ENCODE measurements at regions not wholly inside any gene's neighbourhood (a gene's known extent, or its start where the extent isn't known, plus 50 kb on each side); places are given as distances from the start of the nearest gene placed in this dataset.
A peak's percentile ranks its signal among the peaks of the same experiment; 100 is the strongest.
"Not testable (repeated sequence)": the region's sequence is repeated elsewhere in the genome, so short reads cannot be mapped to it uniquely, and the experiment has no call there.

DNA sequence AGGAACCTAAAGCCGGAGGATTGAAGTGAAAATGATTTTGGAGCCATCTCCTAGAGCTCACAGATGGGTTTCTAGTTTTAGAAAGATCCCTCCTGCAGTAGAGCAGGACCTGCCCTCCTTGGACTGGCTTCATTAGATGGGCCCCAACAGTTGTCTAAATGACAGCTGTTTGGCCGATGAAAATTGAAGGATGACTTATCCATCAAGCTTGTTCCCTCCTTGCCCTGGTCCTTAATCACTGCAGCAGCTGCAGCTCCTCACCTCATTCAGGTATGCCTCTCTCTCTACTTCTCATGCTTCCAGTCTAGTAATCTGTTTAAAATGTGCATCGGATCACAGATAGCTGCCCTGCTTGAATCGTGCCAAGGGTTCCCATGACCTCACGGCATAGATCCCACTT is 677.6 kb downstream of the BCL11A start:
- DNase-seq = no peak
- ATAC-seq = no peak

- no peak for ATAC-seq
- no peak for DNase-seq
Measured at GRCh38 chr2:59874971-59875755, 678.3 kb downstream of the BCL11A start.

DNA sequence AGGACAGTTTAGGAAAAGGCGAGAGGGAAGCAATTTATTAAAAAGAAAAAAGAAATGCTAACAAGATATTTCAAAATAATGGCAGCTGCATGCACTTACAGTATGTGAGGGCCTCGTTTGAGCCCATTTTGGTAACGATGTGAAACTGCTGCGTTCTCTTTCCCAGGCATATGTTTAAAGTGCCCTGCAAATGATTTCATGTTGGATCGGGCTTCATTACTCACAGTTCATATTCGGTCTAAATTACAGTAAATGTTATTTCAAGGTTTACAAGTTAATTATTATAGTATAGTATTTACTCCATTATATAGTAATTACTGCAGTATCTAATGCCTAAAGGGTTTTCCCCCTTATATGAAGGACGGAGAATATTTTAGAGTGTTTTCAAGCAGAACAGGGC is 679.1 kb downstream of the BCL11A start:
- ATAC-seq = no peak
- no peak for DNase-seq

GRCh38 chr2:59871830-59872229 is 681.6 kb downstream of the BCL11A start:
- no peak for DNase-seq
- ATAC-seq = no peak

DNA sequence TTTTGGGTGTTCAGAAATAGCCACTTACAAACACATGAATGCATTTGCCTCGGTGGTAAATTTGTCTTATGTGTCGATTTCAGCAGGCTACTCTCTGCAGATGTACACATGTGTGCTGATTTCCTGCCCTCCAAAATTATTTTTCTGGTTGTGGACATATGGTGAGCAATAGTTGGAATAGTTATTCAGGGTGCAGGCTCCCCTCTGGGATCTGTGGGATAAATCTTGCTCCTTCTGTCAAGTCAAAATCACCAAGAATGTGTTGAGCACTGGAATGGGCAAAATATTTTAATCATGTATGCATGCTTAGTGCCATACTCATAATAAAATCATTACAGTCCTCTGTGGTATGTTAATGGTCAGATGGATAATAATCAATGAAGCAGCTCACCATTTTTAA is 684.5 kb downstream of the BCL11A start:
- no peak for DNase-seq
- no peak for ATAC-seq

DNA sequence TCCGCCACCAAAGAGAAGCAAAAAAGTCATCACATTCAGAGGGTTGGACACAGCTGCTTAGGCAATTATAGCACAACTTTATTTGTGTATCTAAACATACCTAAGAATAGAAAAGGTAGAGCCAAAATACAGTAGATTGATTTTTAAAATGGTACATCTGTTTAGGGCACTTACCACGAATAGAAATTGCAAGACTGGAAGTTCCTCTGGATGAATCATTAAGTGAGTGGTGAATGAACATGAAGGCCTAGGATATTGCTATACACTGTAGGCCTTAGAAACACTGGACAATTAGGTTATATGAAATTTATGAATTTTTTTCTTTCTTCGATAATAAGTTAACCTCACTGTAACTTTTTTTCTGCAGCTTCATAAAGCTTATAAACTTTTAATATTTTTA is 687.0 kb downstream of the BCL11A start:
- no peak for ATAC-seq
- DNase-seq = no peak

- DNase-seq (no peak), ATAC-seq (no peak)
Measured at GRCh38 chr2:59858540-59858939, 694.9 kb downstream of the BCL11A start.

DNA sequence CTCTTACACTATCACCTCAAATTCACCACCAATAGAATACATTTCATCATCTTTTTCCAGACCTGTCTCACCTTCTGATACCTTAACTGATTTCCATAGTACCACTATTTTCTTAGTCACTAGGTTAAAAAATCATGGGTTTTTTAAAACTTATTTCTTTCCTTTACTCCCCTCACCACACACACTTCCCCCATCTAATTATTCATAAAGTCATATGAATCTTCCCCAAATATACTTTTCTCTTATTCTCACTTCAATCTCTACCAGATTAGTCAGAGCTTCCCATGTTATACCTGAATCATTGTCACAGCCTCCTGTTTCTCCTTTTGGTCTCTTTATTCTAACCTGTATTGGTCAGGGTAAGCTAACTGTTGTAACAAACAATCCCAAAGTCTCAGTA is 696.3 kb downstream of the BCL11A start:
- DNase-seq (no peak), ATAC-seq (peak; percentile 46)

DNA sequence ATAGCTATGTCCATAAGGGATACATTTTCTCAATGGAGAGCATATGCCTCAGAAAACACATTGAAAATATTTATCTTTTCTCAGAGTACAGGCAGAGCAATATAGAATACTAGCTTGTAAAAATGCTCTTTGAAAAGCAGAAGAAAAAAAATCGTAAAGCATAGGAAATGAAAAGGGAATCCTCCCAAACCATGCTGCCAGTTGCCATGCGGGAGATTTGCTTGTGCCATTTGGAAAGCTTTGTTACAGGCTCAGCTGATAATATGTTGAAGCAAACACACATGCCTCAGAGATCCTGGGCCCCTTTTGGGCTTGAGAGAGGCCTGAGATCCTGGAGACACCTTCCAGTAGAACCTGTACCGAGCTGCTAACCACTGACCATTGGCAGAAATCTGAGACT is 697.1 kb downstream of the BCL11A start:
- ATAC-seq = no peak
- DNase-seq = no peak

DNA sequence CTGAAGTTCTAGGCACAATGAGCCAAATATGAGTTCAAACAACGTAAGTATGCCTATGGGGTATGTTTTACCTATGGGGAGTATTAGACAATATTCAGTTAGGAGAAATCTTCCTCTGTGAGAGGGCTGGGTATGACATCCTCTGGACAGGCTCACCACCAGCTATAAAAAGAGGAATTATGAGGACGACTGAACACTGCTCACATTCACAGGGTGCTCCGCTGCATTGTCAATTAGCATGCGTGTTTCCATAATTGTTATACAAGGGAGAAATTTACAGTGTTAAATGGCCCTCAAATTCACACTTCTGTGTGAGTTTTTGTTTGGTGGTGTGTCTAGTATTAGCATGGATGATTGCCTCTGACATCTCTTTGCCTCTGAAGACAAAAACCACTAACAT is 700.4 kb downstream of the BCL11A start:
- DNase-seq (no peak), ATAC-seq (no peak)

- no peak for DNase-seq
- ATAC-seq = no peak
Measured at GRCh38 chr2:59851836-59852475, 701.5 kb downstream of the BCL11A start.

GRCh38 chr2:59850554-59850953 is 702.9 kb downstream of the BCL11A start:
- DNase-seq = no peak
- no peak for ATAC-seq

DNA sequence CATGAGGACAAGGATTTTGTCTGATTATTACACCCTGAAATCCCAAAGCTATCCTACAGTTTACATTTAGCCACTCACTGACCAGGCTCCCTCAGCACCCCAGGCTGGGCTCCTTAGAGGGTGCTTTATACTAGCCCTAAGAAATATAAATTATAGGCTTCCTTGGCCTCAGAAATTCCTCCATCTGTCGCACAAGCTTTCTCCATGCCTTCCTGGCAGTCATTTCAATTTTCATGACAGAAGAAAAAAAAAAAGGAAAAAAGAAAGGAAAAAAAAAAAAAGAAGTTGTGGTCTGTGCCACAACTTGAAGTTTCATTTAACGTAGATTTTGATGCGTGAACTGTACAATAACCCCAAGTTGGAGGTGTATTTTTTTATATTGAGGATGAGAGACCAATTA is 719.5 kb downstream of the BCL11A start:
- ATAC-seq = no peak
- no peak for DNase-seq

GRCh38 chr2:59830601-59831000 is 722.9 kb downstream of the BCL11A start:
- DNase-seq = no peak
- ATAC-seq = no peak

GRCh38 chr2:59827677-59828076 is 725.8 kb downstream of the BCL11A start:
- ATAC-seq = no peak
- DNase-seq = no peak

- no peak for DNase-seq
- ATAC-seq = no peak
Measured at GRCh38 chr2:59826177-59826576, 727.3 kb downstream of the BCL11A start.

DNA sequence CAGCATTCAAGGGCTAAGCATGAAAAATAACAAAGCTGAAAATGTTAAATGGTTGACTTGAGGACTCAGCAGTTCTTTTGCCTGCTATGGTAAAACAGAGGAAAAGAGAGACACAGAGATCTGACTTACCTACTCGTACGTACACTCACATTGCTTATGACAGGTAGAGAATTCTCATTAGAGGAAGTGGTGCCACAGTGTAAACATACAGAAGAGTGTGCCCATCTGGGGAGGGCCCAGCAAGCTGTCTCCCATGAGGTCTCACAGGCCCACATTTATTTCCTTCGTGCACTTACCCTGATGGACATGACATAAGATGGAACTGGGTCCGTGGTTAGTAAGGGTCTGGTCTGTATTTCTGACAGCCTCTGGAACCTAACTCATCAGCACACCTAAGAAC is 729.1 kb downstream of the BCL11A start:
- ATAC-seq (no peak), DNase-seq (no peak)

GRCh38 chr2:59816075-59816474 is 737.4 kb downstream of the BCL11A start:
- ATAC-seq = no peak
- no peak for DNase-seq

DNA sequence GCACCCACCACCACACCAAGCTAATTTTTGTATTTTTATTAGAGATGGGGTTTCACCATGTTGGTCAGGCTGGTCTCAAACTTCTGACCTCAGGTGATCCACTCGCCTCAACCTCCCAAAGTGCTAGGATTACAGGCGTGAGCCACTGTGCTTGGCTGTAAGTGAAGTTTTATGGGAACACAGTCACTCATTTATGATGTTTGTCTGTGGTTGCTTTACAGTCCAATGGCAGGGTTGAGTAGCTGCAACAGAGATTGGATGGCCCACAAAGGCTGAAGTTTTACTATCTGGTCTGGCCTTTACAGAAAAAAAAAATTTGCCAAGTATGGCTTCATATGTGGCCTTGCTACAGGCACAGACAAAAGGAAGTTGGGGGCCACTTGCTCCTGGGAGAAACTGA is 743.2 kb downstream of the BCL11A start:
- ATAC-seq = not testable (repeated sequence)

DNA sequence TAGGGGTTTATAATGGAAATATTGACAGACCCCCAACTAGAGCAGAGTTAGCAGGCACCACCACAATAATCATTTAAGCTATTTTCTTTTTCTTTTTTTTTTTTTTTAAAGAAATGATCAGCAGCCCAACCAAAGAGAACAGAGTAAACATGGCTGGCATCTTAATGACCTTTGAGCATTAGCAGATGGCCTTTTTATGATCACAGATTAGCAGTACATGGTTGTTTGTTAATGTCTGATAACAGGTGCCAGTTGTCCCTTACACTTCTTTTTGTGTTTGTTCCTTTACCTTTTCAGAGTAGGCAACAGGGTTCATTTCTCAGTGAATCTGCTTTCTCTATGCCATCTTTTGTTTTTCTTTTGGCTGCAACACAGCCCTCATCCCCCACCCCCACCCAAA is 747.0 kb downstream of the BCL11A start:
- DNase-seq (no peak), ATAC-seq (no peak)

More for the DNA sequence above, 743.2 kb downstream of the BCL11A start:
- not testable (repeated sequence) for DNase-seq

- ATAC-seq = no peak
Measured at GRCh38 chr2:59804732-59805131, 748.7 kb downstream of the BCL11A start.

GRCh38 chr2:59803586-59803985 is 749.9 kb downstream of the BCL11A start:
- DNase-seq (no peak), ATAC-seq (no peak)

More at GRCh38 chr2:59804732-59805131, 748.7 kb downstream of the BCL11A start:
- no peak for DNase-seq

- DNase-seq (no peak), ATAC-seq (no peak)
Measured at GRCh38 chr2:59798687-59799232, 754.7 kb downstream of the BCL11A start.

Measured in stimulated activated naive CD8-positive, alpha-beta T cell treated with anti-CD3 and anti-CD28 coated beads, Interleukin-15, Interleukin-2, amounts not matched to agents 100 U/mL and 50 U/mL, for 24 hours (primary cell).